HG03045 (cell line): ENCODE measurements at regions not wholly inside any gene's neighbourhood (a gene's known extent, or its start where the extent isn't known, plus 50 kb on each side); places are given as distances from the start of the nearest gene placed in this dataset.

Experiments used
- ATAC-seq: cut with Tn5 transposase; IDR thresholded peaks from one replicate; pipeline ENCODE4 v1.9.1; 2021; ENCODE audit warnings: mild to moderate bottlenecking, moderate library complexity; ENCODE audit not compliant: unreplicated experiment

DNA sequence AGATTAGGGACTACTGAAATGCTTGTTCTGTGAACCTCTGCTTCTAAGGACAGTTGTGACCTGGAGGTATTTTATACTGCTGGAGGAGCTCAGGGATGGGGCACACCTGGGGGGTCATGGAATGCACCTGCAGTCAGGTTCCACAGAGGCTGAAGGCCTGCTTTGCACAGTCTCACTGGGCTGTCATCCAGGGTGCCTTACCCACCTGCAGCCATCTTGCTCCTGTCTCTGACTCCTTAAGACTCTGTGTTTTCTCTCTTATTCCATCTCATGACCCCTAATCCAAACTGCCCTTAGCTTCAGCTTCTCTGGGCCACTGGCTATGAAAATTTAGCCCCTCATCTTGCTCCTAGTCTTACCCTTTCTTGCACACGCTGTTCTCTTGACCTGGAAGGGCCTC is 127.0 kb upstream of the SNX19 start:
- ATAC-seq, result no peak

- no peak for ATAC-seq
Observed at GRCh38 chr11:131044851-131045250, 128.6 kb upstream of the SNX19 start.

DNA sequence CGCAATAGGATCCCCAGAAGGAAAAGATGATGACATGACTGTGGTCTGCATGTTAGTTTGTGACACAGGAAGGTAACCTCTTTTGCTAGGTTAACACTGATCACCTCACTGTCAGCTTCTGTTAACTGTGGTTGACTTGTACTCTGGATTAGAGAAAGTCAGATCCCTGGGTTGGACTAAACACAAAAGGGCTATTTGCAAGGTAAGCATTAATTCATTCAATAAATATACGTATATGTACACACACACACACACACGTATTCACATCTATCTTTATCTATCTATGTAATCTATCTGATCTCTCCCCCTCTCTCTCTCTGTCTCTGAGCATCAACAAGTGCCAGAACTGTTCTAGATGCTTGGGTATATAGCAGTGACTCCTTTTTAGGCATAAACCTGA is 136.1 kb upstream of the SNX19 start:
- ATAC-seq, result no peak

DNA sequence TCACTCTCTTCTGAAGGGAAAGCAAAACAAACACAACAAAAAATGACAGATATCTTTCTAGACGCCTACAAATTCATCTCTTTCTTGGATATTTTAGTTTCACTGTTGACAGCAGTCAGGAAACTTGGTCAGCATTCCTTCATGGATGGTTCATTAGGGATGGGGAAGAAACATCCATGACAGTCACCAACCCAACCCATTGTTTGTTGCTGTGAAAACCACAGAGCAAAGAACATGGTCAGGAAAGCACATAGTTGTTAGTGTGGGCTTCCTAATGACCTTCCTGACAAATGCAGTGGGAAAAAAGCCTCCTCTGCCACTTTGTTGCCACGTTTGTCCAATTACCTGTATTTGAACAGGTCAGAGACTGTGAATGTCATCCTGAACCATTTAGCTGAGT is 139.8 kb upstream of the SNX19 start:
- no peak for ATAC-seq

DNA sequence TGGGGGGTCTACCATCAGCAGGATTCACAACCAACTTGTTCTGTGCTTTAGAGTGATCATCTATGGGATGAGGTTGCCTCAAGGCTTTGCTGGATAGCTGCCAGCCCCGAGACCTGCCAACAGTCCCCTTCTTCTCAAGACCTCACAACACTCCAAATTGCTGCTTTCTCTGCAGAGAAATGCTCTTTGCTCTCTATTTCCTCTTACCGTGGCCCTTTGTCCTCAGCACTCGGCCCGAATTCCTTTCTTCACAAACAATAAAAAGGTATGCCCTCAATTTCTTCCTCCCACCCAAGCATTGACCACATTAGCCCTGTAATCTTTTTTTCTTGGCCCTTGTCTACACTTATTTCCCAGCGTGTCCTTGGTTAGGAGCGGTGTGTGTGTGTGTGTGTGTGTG is 147.4 kb upstream of the SNX19 start:
- no peak for ATAC-seq

DNA sequence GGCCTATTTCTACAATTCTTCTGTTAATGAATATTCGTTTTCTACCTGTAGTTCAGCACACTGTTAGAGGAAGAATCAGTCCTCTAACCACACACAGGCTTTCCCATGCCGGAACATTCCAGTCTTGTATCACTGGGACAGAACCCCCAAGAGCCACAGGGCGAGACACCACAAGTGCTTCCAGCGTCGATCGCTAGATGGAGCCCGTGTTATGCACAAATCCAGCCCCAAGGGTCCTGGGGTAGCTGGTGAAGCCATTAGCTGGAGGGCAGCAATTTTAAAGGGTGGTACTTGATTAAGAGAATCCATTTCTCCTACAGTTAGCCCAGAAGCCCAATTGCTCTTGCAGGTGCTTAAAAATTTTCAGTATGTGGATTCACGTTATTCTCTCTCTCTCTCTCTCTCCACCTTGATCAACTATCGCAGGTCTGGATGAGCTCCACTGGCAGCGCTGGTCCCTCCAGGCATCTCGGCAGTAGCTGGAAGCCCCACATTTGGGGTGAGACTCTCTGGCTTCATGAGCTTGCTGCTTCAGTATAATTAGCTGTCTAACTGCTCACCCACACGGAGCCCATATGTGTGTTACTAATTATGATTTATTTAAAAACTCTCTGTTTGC is 148.2 kb upstream of the SNX19 start:
- ATAC-seq, result no peak

GRCh38 chr11:131065435-131066413 is 149.4 kb upstream of the SNX19 start:
- ATAC-seq, result no peak

- ATAC-seq, result no peak
Observed at GRCh38 chr11:131066551-131066950, 150.3 kb upstream of the SNX19 start.

DNA sequence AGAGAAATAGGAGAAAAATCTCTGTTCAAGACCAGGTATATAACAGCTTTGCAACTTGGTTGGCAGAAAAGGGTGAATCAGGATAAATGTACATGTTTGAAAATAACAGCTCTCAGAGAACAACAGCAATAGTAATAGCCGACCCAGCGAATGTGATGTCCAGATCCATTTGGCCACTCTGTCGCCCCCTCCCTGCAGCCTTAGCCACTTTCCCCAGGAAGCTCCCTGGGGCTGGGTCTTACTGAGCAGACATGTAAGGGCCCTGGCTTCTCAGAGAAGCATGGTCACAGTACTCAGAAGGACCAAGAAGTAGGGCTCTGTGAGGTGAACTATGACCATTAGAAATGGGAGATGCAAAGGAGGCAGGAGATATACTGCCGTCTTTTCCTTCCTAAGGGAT is 154.1 kb upstream of the SNX19 start:
- no peak for ATAC-seq

- ATAC-seq, result no peak
Observed at GRCh38 chr11:131073167-131073566, 156.9 kb upstream of the SNX19 start.

- no peak for ATAC-seq
Observed at GRCh38 chr11:131074573-131074972, 158.3 kb upstream of the SNX19 start.

GRCh38 chr11:131077340-131077739 is 161.1 kb upstream of the SNX19 start:
- no peak for ATAC-seq

GRCh38 chr11:131079036-131079435 is 162.8 kb upstream of the SNX19 start:
- no peak for ATAC-seq

GRCh38 chr11:131089727-131090245 is 173.5 kb upstream of the SNX19 start:
- no peak for ATAC-seq

- ATAC-seq, result no peak
Observed at GRCh38 chr11:131092469-131092868, 176.2 kb upstream of the SNX19 start.

GRCh38 chr11:131094827-131095226 is 178.5 kb upstream of the SNX19 start:
- no peak for ATAC-seq

- no peak for ATAC-seq
Observed at GRCh38 chr11:131095511-131096185, 179.4 kb upstream of the SNX19 start.

- ATAC-seq, result no peak
Observed at GRCh38 chr11:131099013-131099412, 182.7 kb upstream of the SNX19 start.

DNA sequence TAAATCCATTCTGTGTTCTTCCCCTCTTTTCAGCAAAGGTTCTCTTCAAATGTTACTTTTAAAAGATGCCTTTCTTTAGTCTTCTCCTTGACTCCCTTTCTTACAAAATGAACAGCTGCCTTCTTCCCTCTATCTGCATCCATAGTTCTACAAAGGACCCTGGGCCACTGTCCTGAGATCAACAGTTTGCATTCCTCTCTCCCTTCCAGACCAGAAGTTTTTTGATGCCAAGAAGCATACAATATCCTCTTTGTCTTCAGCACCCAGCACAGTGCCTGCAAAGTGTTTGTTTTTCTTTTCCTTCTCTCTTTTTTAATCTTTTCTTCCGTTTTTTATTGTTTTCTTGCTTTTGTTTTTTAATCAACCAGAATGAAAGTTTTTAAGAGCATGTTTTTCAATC is 183.5 kb upstream of the SNX19 start:
- ATAC-seq, result no peak

GRCh38 chr11:131108760-131109159 is 192.5 kb upstream of the SNX19 start:
- no peak for ATAC-seq

GRCh38 chr11:131109257-131109656 is 193.0 kb upstream of the SNX19 start:
- no peak for ATAC-seq
